ENCODE measurements at regions not wholly inside any gene's neighbourhood (a gene's known extent, or its start where the extent isn't known, plus 50 kb on each side); places are given as distances from the start of the nearest gene placed in this dataset.
"Not testable (repeated sequence)": the region's sequence is repeated elsewhere in the genome, so short reads cannot be mapped to it uniquely, and the experiment has no call there.

DNA sequence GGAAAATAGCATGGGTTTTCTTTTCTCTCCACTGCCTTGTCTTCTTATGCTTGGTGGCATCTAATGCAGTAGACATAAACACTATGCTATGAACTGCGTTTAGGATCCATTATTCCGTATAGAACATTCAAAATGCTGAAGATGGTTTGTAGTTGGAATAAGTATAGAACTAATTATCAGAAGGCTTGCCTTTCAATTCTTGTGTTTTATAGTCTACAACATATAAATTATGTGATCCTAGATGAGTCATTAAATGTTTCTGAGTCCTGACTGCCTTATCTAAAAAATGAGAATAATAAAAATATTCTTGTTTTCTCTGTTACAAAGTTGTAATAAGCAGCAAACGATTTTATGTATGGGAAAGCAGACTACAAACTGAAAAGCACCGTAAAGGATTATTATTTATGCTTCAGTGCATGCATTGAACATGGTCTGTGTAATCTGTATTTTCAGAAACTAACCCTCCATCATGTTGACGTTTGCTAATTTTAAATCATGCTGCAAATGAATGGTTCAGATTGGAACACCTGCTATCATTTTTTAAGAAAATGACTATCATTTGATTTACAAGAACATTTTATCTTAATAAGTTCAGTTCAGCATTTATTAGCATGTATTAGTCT is 335.9 kb upstream of the AADAT start:
- DNase-seq (ENCODE audit: low read depth in 2 of 2): no peak

DNA sequence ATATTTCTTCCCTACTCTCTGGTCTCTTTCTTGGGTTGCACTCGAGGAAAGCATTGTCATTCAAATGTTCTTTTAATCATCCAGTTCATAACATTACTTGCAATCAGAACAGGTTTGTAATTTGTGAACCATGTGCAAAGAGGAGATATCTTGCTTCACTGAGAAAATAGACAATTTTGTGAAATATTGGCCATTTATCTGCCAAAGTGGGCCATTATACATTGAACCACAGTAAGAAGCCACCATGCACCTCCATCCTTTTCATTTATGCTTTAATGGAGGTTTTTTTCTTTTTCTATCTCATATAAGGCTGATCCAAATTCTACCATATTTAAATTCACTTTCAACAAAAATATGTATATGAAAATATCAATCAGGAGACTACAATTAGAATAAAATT is 335.3 kb upstream of the AADAT start:
- no peak for DNase-seq (ENCODE audit: low read depth in 2 of 2)

DNA sequence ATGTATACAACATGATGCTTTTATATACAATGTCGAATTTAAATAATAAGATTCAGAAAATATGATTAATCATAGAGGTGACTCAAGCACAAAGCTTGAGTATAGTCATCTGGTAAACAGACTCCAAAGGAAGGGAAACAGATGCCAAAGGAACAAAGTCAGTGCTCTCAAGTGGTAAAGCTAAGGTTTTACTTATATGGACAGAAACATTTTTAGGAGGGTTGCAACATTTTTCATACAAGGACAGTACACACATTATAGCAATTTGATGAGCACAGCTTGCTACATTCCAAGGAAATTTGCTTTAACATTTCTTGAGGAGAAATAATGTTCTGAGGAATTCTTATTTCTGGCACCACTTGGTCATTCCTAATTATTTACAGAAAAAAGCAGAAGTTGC is 333.4 kb upstream of the AADAT start:
- DNase-seq (ENCODE audit: low read depth in 2 of 2): no peak

DNA sequence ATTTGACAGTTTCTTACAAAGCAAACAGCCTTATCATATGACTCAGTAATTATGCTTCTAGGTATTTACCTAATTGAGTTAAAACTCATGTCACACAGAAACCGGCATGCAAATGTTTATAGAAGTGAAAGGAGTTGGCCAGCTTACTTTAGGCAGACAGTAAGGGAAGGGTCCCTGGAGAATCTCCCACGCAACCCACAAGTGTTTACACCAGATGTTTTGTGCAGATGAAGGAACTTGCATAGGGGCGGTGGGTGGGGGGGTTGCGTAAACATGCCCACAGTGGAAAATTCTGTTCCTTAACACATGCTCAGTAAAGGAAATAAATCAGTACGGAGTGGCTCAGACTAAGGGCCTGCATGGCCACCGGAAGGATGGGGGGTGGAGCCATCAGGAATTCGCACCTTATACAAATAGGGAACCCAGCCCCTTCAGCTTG is 330.5 kb upstream of the AADAT start:
- no peak for DNase-seq (ENCODE audit: low read depth in 2 of 2)

DNA sequence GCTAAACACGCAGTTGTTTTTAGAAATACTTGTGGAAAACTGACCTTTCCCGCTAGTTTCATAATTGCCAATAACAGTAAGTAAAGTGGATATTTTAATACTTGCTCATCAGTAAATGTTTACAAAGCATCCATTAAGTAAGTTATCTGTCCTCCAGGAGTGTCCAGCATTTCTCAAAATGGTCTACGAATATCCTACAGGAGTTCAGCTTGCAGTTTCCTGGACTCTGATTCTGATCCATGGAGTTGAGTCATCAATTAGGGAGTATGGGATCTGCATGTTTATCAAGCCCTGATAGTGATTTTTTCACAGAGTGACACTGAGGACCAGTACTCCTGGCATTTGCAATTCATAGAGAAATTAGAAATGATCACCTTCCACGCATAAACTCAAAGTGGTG is 325.2 kb upstream of the AADAT start:
- no peak for DNase-seq (ENCODE audit: low read depth in 2 of 2)

DNA sequence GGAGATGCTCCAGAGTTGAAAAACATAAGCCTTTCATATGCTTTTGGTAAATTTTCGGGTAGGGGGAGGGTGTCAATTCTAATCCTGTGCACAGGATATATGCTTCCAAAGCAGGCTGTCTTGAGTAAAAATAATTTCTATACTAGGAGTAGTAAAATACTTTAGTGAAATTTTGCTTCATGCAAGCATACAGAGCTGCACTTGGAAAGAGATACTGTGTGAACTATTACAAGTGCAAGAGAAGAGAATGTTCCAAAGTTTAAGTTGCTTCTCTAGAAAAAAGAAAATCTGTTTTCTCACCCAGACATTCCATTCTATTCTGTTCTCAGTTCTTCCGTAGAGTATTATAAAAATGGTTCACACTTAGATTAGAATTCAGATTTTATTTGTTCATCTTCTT is 324.6 kb upstream of the AADAT start:
- DNase-seq (ENCODE audit: low read depth in 2 of 2): no peak

DNA sequence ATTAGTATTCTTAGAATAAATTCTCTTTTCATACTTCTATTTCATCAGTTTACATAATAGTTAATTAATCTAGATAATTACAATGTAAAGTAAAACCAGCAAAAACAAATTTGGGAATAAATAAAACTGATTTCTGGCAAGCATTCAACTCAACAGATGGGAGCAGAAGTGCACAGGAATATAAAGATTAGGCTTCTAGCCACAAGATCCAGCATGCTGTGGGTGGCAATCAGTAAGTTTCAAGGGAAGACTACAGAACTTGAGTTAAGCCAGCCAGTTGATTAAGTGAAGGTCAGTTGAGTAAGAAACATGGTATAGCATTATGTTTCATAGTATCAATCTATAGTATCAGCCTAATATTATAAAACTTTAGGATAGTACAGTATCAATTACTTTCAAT is 324.2 kb upstream of the AADAT start:
- DNase-seq (ENCODE audit: low read depth in 2 of 2): no peak

DNA sequence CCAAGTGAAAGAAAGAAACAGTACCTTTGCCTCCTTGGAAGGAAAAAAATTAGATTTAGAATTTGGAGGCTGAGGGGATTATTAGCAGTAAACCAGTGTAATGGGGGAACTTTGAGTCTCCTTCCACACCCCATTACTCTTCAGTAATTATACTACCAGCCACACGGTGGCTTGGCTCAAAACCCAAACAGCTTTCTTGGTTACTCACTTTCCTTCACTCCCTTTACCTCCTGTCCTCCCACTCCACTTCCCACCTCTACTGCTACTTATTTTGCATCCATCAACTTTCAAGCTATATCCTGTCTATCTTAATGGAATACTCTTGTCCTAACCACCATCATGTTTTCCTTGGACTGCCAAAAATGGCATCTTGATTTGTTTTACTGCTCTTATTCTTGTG is 310.6 kb upstream of the AADAT start:
- DNase-seq (ENCODE audit: low read depth in 2 of 2): no peak

DNA sequence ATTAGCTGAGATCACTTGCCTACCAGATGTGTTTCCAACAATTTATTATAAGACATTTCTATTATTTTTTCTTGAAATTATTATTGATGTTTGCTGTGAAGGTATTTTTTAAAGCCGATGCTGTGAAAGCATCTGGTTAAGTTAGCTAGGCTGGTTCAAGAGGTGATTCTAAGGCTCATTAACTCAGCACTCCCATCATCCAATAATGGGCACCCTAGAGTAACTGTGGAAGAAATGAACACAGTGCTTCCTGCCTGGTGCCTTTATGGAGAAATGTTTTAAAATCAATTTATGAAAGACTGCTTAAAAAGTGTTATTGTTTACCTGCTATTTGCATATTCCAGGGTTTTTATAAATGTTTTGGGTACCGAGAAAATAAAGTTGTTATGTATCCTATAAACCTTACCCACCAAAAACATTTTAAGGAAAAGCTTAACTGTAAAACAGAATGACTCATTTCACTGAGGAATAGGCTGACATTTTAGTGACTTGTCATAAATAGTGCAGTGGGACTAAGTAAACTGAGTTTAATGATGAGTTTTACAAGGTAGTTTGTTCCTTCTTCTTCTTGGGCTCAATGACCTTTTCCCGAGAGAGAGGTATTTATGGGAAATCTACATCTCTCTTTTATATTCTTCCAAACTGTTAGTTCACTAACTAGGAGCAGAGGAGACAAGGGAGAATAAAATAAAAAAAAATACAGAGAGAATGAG is 310.0 kb upstream of the AADAT start:
- no peak for DNase-seq (ENCODE audit: low read depth in 2 of 2)

DNA sequence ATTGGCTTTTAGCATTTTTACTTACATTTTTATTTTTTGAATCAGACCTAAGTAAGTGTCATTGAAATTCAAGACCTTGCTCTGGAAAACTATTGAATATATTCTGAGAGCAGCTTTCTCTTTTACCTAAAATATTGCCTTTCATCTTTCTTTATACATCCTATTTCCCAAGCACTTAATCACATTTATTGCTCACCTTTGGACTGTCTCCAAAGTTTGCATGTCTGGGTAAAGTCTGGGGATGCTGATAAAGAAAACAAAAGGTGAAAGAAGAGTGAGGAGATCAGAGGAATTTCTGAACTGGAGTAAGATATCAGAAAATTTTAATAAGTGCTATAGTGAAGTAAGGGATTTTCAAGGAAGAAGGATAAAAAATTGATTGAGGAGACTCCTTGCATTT is 308.5 kb upstream of the AADAT start:
- no peak for DNase-seq (ENCODE audit: low read depth in 2 of 2)

DNA sequence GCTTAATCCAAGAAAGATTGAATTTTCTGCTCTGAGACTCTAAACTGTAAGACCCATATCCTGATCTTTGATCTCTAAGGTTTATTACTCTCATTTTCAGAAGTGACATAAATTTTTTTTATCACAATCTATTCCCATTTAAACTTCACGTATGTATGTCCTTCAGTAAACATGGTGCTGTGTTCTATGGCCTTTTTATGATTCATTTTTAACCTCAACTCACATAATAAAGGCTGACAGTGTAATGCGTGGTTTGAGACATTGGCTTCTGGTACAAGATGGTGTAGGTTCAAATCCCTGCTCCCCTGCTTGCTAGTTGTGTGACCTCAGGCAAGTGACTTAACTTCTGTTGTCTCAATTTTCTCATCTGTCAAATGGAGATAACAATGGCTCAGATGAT is 306.0 kb upstream of the AADAT start:
- no peak for DNase-seq (ENCODE audit: low read depth in 2 of 2)

DNA sequence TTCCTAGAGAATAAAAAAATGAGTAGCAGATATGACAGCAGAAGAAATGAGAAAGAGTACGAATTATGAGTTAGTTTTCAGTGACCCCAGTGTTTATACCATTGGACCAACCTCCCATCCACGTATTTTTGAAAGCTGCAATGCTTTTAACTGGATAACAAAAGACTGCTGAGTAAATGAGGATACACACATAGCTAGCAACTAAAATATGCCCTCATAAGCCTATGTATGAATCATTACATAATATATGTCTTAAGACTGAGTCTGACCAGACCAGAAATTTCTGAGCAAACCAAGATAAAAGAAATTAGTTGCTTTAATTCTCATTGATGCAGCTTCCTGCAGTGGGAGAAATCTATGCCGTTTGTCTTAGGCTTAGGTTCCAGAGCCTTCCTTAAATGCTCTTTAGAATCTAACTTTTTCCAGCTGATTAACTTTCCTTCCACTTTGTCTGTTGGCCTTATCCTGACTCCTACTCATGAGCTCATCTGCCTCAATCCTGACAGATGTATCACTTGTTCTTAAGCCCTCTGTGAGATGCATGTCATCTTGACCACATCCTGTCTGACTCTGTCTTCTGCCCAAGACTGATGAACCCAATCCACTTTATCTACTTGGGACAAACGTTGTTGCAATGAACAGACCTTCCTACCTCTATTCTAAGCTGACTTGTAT is 301.4 kb upstream of the AADAT start:
- DNase-seq (ENCODE audit: low read depth in 2 of 2): no peak

DNA sequence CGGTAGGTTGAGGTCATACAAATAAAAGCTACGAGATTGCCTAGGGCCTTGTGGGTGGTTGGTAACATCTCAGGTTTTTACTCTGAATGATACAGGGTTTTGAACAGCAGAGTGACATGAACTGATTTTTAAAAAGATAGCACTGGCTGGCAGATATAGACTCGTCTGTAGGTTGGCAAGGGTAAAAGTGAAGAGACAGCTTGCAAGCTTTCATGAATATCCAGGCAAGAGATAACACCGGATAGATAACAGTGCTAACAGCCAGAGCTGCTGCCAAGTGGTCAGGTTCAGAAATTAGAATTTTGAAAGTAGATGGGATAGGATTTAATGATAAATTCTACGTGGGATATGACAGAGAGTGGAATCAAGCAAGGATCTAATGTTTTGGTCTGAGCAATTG is 299.7 kb upstream of the AADAT start:
- no peak for DNase-seq (ENCODE audit: low read depth in 2 of 2)

DNA sequence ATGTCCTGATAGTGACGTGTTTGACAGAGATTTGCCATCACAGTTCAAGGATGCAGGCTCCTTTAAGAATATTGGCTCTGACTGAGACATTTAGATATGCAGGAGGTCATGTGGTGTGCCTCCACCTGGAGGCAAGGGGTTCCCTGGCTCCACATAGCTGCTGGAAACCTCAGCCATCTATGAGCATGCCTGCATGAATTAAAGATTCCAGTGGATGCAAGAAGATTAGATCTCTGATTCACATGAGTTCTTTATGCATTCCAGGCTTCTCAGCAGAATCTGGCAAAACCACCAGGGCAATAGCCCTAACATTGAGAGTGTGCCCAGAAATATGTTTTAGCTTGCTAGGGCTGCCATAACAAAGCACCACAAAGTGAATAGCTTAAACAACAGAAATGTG is 298.5 kb upstream of the AADAT start:
- DNase-seq (ENCODE audit: low read depth in 2 of 2): no peak

DNA sequence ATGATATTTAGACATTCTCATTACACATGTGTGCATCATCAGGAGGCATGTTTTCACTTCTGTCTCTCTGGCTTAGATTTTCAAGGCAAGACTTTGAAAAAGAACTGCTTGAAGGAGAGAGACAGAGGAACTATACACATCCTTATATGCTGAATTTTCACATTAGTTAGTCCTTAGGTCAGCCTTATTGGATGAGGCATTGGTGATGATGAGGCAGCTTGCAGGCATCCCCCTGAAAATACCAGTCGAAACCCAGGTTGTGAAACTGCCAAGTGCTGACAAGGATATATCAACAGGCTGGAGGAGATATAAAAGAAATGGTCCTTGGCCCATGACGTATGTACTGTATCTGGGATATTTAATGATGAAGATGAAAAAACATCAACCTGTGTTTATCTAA is 297.2 kb upstream of the AADAT start:
- DNase-seq (ENCODE audit: low read depth in 2 of 2): no peak

DNA sequence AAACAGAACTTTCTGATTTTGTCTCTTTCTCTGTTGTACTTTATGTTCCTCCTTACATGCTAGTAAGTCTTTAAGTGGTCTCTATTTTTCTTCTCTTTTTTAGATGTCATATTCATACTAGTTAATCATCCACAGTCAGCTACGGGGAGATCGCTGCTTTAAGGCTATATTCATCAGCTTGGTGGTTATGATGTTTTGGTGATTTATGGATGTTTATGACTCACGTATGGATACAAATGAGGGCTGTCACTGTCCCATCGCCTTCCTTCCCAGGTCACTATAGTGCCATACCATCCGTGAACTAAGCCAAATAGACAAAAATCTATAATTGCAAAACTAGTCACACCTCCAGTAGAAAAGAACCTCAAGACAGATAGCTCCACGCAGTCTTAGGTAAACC is 296.8 kb upstream of the AADAT start:
- no peak for DNase-seq (ENCODE audit: low read depth in 2 of 2)

DNA sequence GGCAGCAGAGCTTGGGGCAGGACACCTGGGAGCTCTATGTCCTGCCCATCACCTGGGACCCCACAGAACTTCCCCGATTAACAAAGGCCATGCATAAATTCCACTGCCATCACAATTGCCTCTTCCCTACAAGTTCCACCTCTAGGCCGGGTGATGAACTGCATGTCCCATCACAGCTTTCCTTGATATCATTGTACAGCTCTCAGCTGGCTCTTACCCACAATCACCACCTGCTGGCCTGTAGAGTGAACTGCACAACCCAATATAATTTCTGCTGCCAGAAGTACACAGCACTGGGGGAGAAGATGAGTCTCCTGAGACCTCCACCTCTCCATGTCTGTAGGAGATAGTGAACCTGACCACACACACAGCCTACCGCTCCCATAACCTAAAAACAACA is 285.0 kb upstream of the AADAT start:
- DNase-seq (ENCODE audit: low read depth in 2 of 2): no peak

DNA sequence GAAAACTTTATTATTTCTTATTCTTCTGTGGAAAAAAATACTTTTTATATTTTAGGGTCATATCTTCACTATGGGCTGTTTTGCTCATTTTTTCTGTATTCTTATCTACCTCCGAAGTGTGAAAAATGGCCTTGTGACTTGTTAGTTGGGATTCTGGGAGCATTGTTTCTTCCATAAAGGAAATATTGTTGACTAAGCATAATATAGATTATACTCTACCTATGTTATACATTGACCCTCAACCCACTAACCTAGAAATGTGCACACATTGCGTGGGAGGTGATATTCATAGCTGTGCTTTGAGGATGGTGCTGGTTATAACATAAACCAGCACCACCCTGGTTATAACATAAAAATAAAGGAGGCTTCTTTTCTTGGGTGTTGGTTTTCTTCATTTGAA is 259.2 kb upstream of the AADAT start:
- DNase-seq (ENCODE audit: low read depth in 2 of 2): no peak

DNA sequence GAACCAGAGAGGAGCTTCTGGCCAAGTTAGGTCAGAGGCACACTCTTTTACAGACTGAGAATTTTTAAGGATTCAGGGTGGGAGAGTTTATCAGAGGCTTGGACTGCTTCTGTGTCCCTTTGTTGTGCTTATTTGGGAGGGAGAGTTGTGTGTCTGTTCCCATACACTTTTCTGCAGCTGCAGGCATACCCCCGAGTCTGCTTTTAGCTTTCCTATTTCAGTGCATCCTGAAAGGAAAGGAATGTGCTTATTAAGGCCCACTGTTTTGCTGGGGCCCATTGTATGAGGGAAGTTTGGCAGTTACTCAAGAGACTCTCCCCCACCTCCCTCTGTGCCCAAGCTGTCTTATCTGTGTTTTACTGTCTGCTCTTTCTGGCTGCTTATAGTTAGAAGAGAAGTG is 257.4 kb upstream of the AADAT start:
- not testable (repeated sequence) for DNase-seq (ENCODE audit: low read depth in 2 of 2)

DNA sequence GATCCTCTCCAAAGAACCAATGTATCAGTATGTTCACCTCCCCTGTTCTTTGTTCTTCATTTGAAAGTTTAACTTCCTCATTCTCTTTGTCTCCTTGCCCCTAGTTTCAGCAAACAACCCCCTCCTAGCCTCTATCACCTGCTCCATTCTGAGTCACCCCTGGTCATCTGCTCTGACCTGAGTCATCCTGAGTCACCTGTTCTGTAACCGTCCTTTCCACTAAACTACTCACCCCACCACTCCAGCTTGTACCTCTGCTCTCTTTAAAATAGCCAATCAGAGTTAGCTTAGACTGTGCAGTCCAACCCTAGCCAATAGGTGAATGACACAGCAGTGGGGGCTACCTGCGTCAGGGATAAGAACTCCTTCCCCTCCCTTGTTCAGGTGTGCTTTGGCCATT is 249.8 kb upstream of the AADAT start:
- DNase-seq (ENCODE audit: low read depth in 2 of 2): no peak

DNA sequence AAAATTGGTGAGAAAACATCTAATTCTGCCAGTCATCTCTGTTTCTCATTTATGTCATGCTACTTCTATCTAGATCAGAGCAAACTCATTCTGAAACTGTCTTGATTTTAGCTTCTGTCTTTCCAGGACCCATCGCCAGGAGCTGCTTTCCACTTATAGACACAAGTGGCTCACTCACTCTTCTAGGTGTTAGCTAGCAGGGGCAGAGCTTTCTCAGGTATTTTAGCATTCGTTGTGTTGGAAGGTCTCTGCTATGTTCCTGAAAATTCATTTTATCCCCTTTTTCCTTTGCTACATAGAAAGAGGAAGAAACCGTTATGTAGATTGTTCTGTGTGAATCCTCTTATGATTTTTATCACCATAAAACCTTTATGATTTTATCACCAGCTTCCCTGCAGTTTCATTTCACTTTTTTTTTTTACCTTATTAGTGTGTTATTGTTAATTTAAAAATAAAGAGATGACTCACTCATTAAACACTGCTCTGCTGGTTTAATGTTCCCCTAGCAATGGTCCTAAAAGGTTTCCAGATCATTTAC is 246.6 kb upstream of the AADAT start:
- no peak for DNase-seq (ENCODE audit: low read depth in 2 of 2)

DNA sequence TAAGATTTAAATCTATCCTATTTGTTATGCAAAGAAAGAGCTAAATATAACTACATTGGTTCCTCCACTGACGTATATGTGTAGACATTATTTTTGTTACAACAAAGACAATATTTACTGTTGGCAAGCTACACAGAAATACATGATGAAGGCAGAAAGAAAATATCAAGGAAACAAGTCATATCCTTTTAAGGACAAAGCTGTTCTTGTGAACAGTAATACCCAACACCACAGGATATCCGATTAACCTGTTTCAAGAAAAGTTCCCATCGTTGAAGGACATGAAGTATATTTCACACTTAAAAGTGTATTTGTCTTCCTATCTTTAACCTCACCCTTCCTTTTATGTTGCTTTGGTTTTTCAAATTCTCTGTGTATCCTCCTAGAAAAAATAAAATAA is 235.8 kb upstream of the AADAT start:
- no peak for DNase-seq (ENCODE audit: low read depth in 2 of 2)

DNA sequence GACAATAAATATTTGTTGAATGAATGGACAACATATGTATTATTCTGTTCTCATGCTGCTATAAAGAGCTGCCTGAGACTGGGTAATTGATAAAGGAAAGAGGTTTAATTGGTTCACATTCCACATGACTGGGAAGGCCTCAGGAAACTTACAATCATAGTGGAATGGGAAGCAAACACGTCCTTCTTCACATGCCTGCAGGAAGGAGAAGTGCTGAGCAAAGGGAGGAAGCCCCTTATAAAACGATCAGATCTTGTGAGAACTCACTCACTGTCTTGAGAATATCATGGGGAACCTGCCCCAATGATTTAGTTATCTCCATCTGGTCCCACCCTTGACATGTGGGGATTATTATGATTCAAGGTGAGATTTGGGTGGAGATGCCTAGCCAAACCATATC is 233.9 kb upstream of the AADAT start:
- DNase-seq (ENCODE audit: low read depth in 2 of 2): no peak

All from dermis microvascular lymphatic vessel endothelial cell (primary cell).